Choroid plexus epithelial cell (primary cell): ENCODE measurements at regions not wholly inside any gene's neighbourhood (a gene's known extent, or its start where the extent isn't known, plus 50 kb on each side); places are given as distances from the start of the nearest gene placed in this dataset.

Experiments used
- DNase-seq: peaks from one replicate; pipeline ENCODE4 v3.0.0-alpha.2; 2010; ENCODE audit warnings: low read depth
- H3K4me3 ChIP-seq: 2 replicates; pipeline ENCODE4 v1.5.1; 2011; ENCODE audit warnings: low read depth, mild to moderate bottlenecking, control low read depth, low read length, moderate library complexity
- CTCF ChIP-seq: conservative IDR thresholded peaks from 2 replicates; pipeline ENCODE4 v1.5.1; 2011; ENCODE audit warnings: low read depth, mild to moderate bottlenecking, control low read depth, inconsistent platforms, low read length, moderate library complexity

- no peak for TF ChIP-seq CTCF
- no peak for DNase-seq
- no peak overlapping the region for H3K4me3 ChIP-seq
These were observed 332.5 kb downstream of the FRK start for GRCh38 chr6:115728171-115728570.

- DNase-seq: no peak
- H3K4me3 ChIP-seq: no peak overlapping the region
- TF ChIP-seq CTCF: no peak
These were observed 339.1 kb downstream of the FRK start for GRCh38 chr6:115721564-115721963.

GRCh38 chr6:115720900-115721299 is 339.8 kb downstream of the FRK start:
- no peak overlapping the region for H3K4me3 ChIP-seq
- DNase-seq: no peak
- no peak for TF ChIP-seq CTCF

GRCh38 chr6:115717472-115717871 is 343.2 kb downstream of the FRK start:
- DNase-seq: no peak
- no peak overlapping the region for H3K4me3 ChIP-seq
- TF ChIP-seq CTCF: no peak

GRCh38 chr6:115717062-115717461 is 343.6 kb downstream of the FRK start:
- no peak for TF ChIP-seq CTCF
- no peak overlapping the region for H3K4me3 ChIP-seq
- no peak for DNase-seq

GRCh38 chr6:115712291-115712961 is 348.3 kb downstream of the FRK start:
- no peak for TF ChIP-seq CTCF
- no peak for DNase-seq
- H3K4me3 ChIP-seq: no peak overlapping the region

- TF ChIP-seq CTCF: no peak
- DNase-seq: no peak
- H3K4me3 ChIP-seq: no peak overlapping the region
These were observed 351.8 kb downstream of the FRK start for GRCh38 chr6:115708850-115709249.
